HCT116 (cell line): ENCODE measurements at regions not wholly inside any gene's neighbourhood (a gene's known extent, or its start where the extent isn't known, plus 50 kb on each side); places are given as distances from the start of the nearest gene placed in this dataset.

Experiments
- CEBPB ChIP-seq: IDR thresholded peaks from 2 replicates; pipeline ENCODE4 v1.6.1; 2012; ENCODE audit warnings: low read depth
- CTCF ChIP-seq, 3 experiments: fragments of 200-600 bp in 1 of 3; sonication (generic) in 1 of 3; IDR thresholded peaks in 2 of 3; conservative IDR thresholded peaks in 1 of 3; 2 replicates each; pipeline ENCODE4 v1.5.1; 2012 to 2017; ENCODE audit warnings: low read depth in 2 of 3, low read length in 2 of 3, antibody characterized with exemption in 1 of 3, borderline replicate concordance in 1 of 3, control low read depth in 1 of 3, mild to moderate bottlenecking in 1 of 3, mixed read lengths in 1 of 3, mixed run types in 1 of 3, moderate library complexity in 1 of 3; ENCODE audit not compliant: insufficient read depth in 1 of 3
- MAX ChIP-seq: IDR thresholded peaks from 2 replicates; pipeline ENCODE4 v1.6.1; 2012
- RAD21 ChIP-seq: IDR thresholded peaks from 2 replicates; pipeline ENCODE4 v1.6.1; 2012; ENCODE audit warnings: low read depth, mild to moderate bottlenecking
- REST ChIP-seq: IDR thresholded peaks from 2 replicates; pipeline ENCODE4 v1.6.1; 2012; ENCODE audit warnings: low read depth
- SIN3A ChIP-seq: IDR thresholded peaks from 2 replicates; pipeline ENCODE4 v1.6.1; 2012; ENCODE audit warnings: low read depth
- ZFX ChIP-seq: fragments of 450-650 bp; IDR thresholded peaks from 2 replicates; pipeline ENCODE4 v1.6.1; 2017
- ZNF274 ChIP-seq: fragments of 200-500 bp; sonication (Bioruptor generic); IDR thresholded peaks from 2 replicates; pipeline ENCODE4 v1.6.1; 2014; ENCODE audit warnings: mild to moderate bottlenecking, low read depth, low read length, inconsistent platforms

- TF ChIP-seq CEBPB, result no peak
- TF ChIP-seq SIN3A, result no peak
- TF ChIP-seq CTCF (IDR thresholded peaks at IDR 0.05 in 2 of 3, conservative IDR thresholded peaks at IDR 0.05 in 1 of 3; ENCODE audit: borderline replicate concordance in 1 of 3, insufficient read depth in 1 of 3, low read depth in 2 of 3, low read length in 2 of 3), result no peak
- TF ChIP-seq RAD21, result no peak
- TF ChIP-seq REST, result no peak
- TF ChIP-seq ZFX, result no peak
- TF ChIP-seq ZNF274, result no peak
- TF ChIP-seq MAX, result no peak
These were observed 280.4 kb downstream of the ALDH8A1 start for GRCh38 chr6:134669485-134669884.
